ENCODE measurements at regions not wholly inside any gene's neighbourhood (a gene's known extent, or its start where the extent isn't known, plus 50 kb on each side); places are given as distances from the start of the nearest gene placed in this dataset.

GRCh38 chr21:22393324-22393723 lies 1395.1 kb downstream of the NCAM2 start:
- DNase-seq (ENCODE audit: low read depth in 2 of 2), result no peak

GRCh38 chr21:22395965-22396364 lies 1397.8 kb downstream of the NCAM2 start:
- DNase-seq (ENCODE audit: low read depth in 2 of 2), result no peak

GRCh38 chr21:22399681-22400514 lies 1401.7 kb downstream of the NCAM2 start:
- DNase-seq (ENCODE audit: low read depth in 2 of 2), result no peak

- no peak for DNase-seq (ENCODE audit: low read depth in 2 of 2)
These were observed 1411.4 kb downstream of the NCAM2 start for GRCh38 chr21:22409571-22409970.

- no peak for DNase-seq (ENCODE audit: low read depth in 2 of 2)
These were observed 1418.3 kb downstream of the NCAM2 start for GRCh38 chr21:22416555-22416954.

- no peak for DNase-seq (ENCODE audit: low read depth in 2 of 2)
These were observed 1423.4 kb downstream of the NCAM2 start for GRCh38 chr21:22421416-22422180.

- DNase-seq (ENCODE audit: low read depth in 2 of 2), result no peak
These were observed 1440.3 kb downstream of the NCAM2 start for GRCh38 chr21:22438428-22439086.

GRCh38 chr21:22444990-22445389 lies 1446.8 kb downstream of the NCAM2 start:
- no peak for DNase-seq (ENCODE audit: low read depth in 2 of 2)

GRCh38 chr21:22450507-22450906 lies 1452.3 kb downstream of the NCAM2 start:
- no peak for DNase-seq (ENCODE audit: low read depth in 2 of 2)

- DNase-seq (ENCODE audit: low read depth in 2 of 2), result no peak
These were observed 1458.0 kb downstream of the NCAM2 start for GRCh38 chr21:22456241-22456640.

- DNase-seq (ENCODE audit: low read depth in 2 of 2), result no peak
These were observed 1470.7 kb downstream of the NCAM2 start for GRCh38 chr21:22468893-22469292.

- DNase-seq (ENCODE audit: low read depth in 2 of 2), result no peak
These were observed 1476.2 kb downstream of the NCAM2 start for GRCh38 chr21:22474403-22474802.

- no peak for DNase-seq (ENCODE audit: low read depth in 2 of 2)
These were observed 1478.0 kb downstream of the NCAM2 start for GRCh38 chr21:22476214-22476613.

- no peak for DNase-seq (ENCODE audit: low read depth in 2 of 2)
These were observed 1478.8 kb downstream of the NCAM2 start for GRCh38 chr21:22476726-22477646.

- DNase-seq (ENCODE audit: low read depth in 2 of 2), result no peak
These were observed 1491.8 kb downstream of the NCAM2 start for GRCh38 chr21:22490049-22490448.

GRCh38 chr21:22516230-22516629 lies 1518.0 kb downstream of the NCAM2 start:
- DNase-seq (ENCODE audit: low read depth in 2 of 2), result no peak

- no peak for DNase-seq (ENCODE audit: low read depth in 2 of 2)
These were observed 1537.4 kb downstream of the NCAM2 start for GRCh38 chr21:22535630-22536029.

GRCh38 chr21:22536509-22536908 lies 1538.3 kb downstream of the NCAM2 start:
- DNase-seq (ENCODE audit: low read depth in 2 of 2), result no peak

- DNase-seq (ENCODE audit: low read depth in 2 of 2), result no peak
These were observed 1546.5 kb downstream of the NCAM2 start for GRCh38 chr21:22544747-22545146.

- no peak for DNase-seq (ENCODE audit: low read depth in 2 of 2)
These were observed 1554.2 kb downstream of the NCAM2 start for GRCh38 chr21:22552390-22552789.

GRCh38 chr21:22554690-22555316 lies 1556.6 kb downstream of the NCAM2 start:
- no peak for DNase-seq (ENCODE audit: low read depth in 2 of 2)

All from stimulated activated CD4-positive, alpha-beta T cell treated with anti-CD3 and anti-CD28 coated beads, Interleukin-12 subunit alpha, Interleukin-12 subunit beta, amount 100 ng/mL, for 24 hours (primary cell).